Mononuclear cell (primary cell): ENCODE measurements at regions not wholly inside any gene's neighbourhood (a gene's known extent, or its start where the extent isn't known, plus 50 kb on each side); places are given as distances from the start of the nearest gene placed in this dataset.

Experiments used
- H3K27me3 ChIP-seq: 2 replicates; pipeline ENCODE4 v1.6.0; 2011; ENCODE audit warnings: low read length, control low read depth; ENCODE audit not compliant: insufficient read depth
- H3K4me1 ChIP-seq: 2 replicates; pipeline ENCODE4 v1.5.1; 2011; ENCODE audit warnings: mild to moderate bottlenecking, low read length, control low read depth; ENCODE audit not compliant: insufficient read depth
- H3K4me3 ChIP-seq: 2 replicates; pipeline ENCODE4 v1.5.1; 2011; ENCODE audit warnings: mild to moderate bottlenecking, low read length, moderate library complexity
- H3K9me3 ChIP-seq: 2 replicates; pipeline ENCODE4 v1.5.1; 2011; ENCODE audit warnings: low read depth, mild to moderate bottlenecking, control low read depth, low read length

GRCh38 chr12:116421785-116422538 lies 137.2 kb upstream of the MAP1LC3B2 start:
- Histone ChIP-seq H3K27me3 (no peaks in the 10 kb centered on the region), H3K4me3 (no peak overlapping the region), H3K9me3 (no peaks in the 10 kb centered on the region), H3K4me1 (no peaks in the 10 kb centered on the region)

GRCh38 chr12:116423094-116423493 lies 136.1 kb upstream of the MAP1LC3B2 start:
- Histone ChIP-seq H3K27me3 (no peaks in the 10 kb centered on the region), H3K9me3 (no peaks in the 10 kb centered on the region), H3K4me1 (no peaks in the 10 kb centered on the region), H3K4me3 (no peak overlapping the region)

- Histone ChIP-seq H3K27me3 (no peaks in the 10 kb centered on the region), H3K4me1 (no peaks in the 10 kb centered on the region), H3K9me3 (no peaks in the 10 kb centered on the region), H3K4me3 (no peak overlapping the region)
Measured at GRCh38 chr12:116425256-116426193, 133.7 kb upstream of the MAP1LC3B2 start.

- Histone ChIP-seq H3K9me3 (no peaks in the 10 kb centered on the region), H3K27me3 (no peaks in the 10 kb centered on the region), H3K4me3 (no peak overlapping the region), H3K4me1 (no peaks in the 10 kb centered on the region)
Measured at GRCh38 chr12:116426391-116427136, 132.6 kb upstream of the MAP1LC3B2 start.

- H3K27me3 ChIP-seq: no peaks in the 10 kb centered on the region
- H3K9me3 ChIP-seq: no peaks in the 10 kb centered on the region
- no peaks in the 10 kb centered on the region for H3K4me1 ChIP-seq
- H3K4me3 ChIP-seq: no peak overlapping the region
Measured at GRCh38 chr12:116427200-116427930, 131.8 kb upstream of the MAP1LC3B2 start.

GRCh38 chr12:116429826-116430360 lies 129.3 kb upstream of the MAP1LC3B2 start:
- Histone ChIP-seq H3K9me3 (no peaks in the 10 kb centered on the region), H3K4me3 (no peak overlapping the region), H3K4me1 (peaks cover 6% of the 10 kb centered on the region), H3K27me3 (no peaks in the 10 kb centered on the region)

GRCh38 chr12:116430911-116431565 lies 128.1 kb upstream of the MAP1LC3B2 start:
- Histone ChIP-seq H3K4me3 (no peak overlapping the region), H3K27me3 (no peaks in the 10 kb centered on the region), H3K9me3 (no peaks in the 10 kb centered on the region), H3K4me1 (peaks cover 6% of the 10 kb centered on the region)

GRCh38 chr12:116431677-116432300 lies 127.4 kb upstream of the MAP1LC3B2 start:
- H3K27me3 ChIP-seq: no peaks in the 10 kb centered on the region
- no peaks in the 10 kb centered on the region for H3K9me3 ChIP-seq
- no peak overlapping the region for H3K4me3 ChIP-seq
- peaks cover 6% of the 10 kb centered on the region for H3K4me1 ChIP-seq

GRCh38 chr12:116432314-116432750 lies 126.8 kb upstream of the MAP1LC3B2 start:
- H3K27me3 ChIP-seq: no peaks in the 10 kb centered on the region
- H3K9me3 ChIP-seq: no peaks in the 10 kb centered on the region
- H3K4me1 ChIP-seq: peaks cover 6% of the 10 kb centered on the region
- no peak overlapping the region for H3K4me3 ChIP-seq

- Histone ChIP-seq H3K4me1 (peaks cover 6% of the 10 kb centered on the region), H3K27me3 (no peaks in the 10 kb centered on the region), H3K9me3 (no peaks in the 10 kb centered on the region), H3K4me3 (no peak overlapping the region)
Measured at GRCh38 chr12:116433249-116433648, 125.9 kb upstream of the MAP1LC3B2 start.

GRCh38 chr12:116434155-116435011 lies 124.8 kb upstream of the MAP1LC3B2 start:
- Histone ChIP-seq H3K27me3 (no peaks in the 10 kb centered on the region), H3K4me1 (peaks cover 6% of the 10 kb centered on the region), H3K9me3 (no peaks in the 10 kb centered on the region), H3K4me3 (no peak overlapping the region)

GRCh38 chr12:116435984-116436383 lies 123.2 kb upstream of the MAP1LC3B2 start:
- no peak overlapping the region for H3K4me3 ChIP-seq
- no peaks in the 10 kb centered on the region for H3K27me3 ChIP-seq
- no peaks in the 10 kb centered on the region for H3K9me3 ChIP-seq
- peaks cover 12% of the 10 kb centered on the region for H3K4me1 ChIP-seq
